NT2/D1 (cell line): ENCODE measurements at regions not wholly inside any gene's neighbourhood (a gene's known extent, or its start where the extent isn't known, plus 50 kb on each side); places are given as distances from the start of the nearest gene placed in this dataset.

Source experiments
- YY1 ChIP-seq: IDR thresholded peaks from 2 replicates; pipeline ENCODE4 v1.6.1; 2011; ENCODE audit not compliant: insufficient read length, insufficient read depth
- ZNF274 ChIP-seq: IDR thresholded peaks from 2 replicates; pipeline ENCODE4 v1.6.1; 2011; ENCODE audit warnings: mild to moderate bottlenecking, low read depth, low read length

DNA sequence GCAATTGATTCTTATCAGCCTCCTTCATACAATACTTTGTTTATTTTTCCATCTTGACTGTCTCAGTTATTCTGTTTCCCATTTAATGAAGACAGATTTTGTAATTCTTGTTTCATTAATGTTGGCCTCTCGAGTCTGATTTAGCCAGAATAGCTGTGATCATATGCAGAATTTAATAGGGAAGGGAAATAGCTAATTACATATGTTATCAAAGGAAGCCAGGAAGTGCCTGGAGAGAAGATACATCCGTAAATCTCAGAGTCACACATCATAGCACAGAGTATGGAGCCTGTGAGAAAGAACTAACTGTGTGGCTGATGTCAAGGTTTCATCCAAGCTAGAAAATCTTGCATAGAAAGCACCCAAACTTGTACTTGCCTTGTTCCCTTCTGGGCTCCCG, 288.9 kb upstream of the SLCO3A1 start:
- TF ChIP-seq ZNF274 (no peak), YY1 (no peak)
